Left lung (tissue), 4 donors: ENCODE measurements at regions not wholly inside any gene's neighbourhood (a gene's known extent, or its start where the extent isn't known, plus 50 kb on each side); places are given as distances from the start of the nearest gene placed in this dataset.

Source experiments
- ATAC-seq: fragments of 200-7000 bp; cut with Tn5 transposase; one replicate; pipeline ENCODE4 v1.9.1; 2020; ENCODE audit warnings: moderate library complexity
- DNase-seq, 4 donors: peaks; one replicate each; pipeline ENCODE4 v3.0.0-alpha.2; 2013 to 2020
- H3K27ac ChIP-seq, 2 donors: fragments of 200-600 bp; sonication (generic) in 1 of 2; one replicate each; pipeline versions ENCODE4 v1.5.0 to v1.8.0; 2020 to 2021
- H3K27me3 ChIP-seq, 2 donors: fragments of 200-600 bp; sonication (generic) in 1 of 2; one replicate each; pipeline versions ENCODE4 v1.5.0 to v1.8.0; 2020 to 2021
- H3K36me3 ChIP-seq, 2 donors: fragments of 200-600 bp; sonication (generic) in 1 of 2; one replicate each; pipeline versions ENCODE4 v1.5.0 to v1.8.0; 2020 to 2021
- H3K4me1 ChIP-seq, 2 donors: fragments of 200-600 bp; one replicate each; pipeline ENCODE4 v1.8.0; 2021
- H3K4me3 ChIP-seq, 2 donors: fragments of 200-600 bp; sonication (generic) in 1 of 2; one replicate each; pipeline versions ENCODE4 v1.5.0 to v1.8.0; 2020 to 2021; ENCODE audit warnings: mild to moderate bottlenecking in 1 of 2
- H3K9me3 ChIP-seq, 2 donors: fragments of 200-600 bp; sonication (generic) in 1 of 2; one replicate each; pipeline versions ENCODE4 v1.5.0 to v1.8.0; 2020 to 2021
- intact Hi-C, 2 donors: fragments of 100-400 bp; cut with DNase I; formaldehyde crosslinking; loops; one replicate each; pipeline versions ENCODE4 v1.11.2 to v1.14.2; 2022
- TF ChIP-seq, protein P1 (sequence below), 2 donors: fragments of 200-600 bp; sonication (generic) in 1 of 2; IDR thresholded peaks; one replicate each; pipeline versions ENCODE4 v1.5.0 to v1.8.0; 2021; ENCODE audit warnings: antibody characterized with exemption in 2 of 2
- donor health status: DM: no; HTN: yes; CAD: no.
- donor health status: DM: no; HTN: no; CAD: no.

DNA sequence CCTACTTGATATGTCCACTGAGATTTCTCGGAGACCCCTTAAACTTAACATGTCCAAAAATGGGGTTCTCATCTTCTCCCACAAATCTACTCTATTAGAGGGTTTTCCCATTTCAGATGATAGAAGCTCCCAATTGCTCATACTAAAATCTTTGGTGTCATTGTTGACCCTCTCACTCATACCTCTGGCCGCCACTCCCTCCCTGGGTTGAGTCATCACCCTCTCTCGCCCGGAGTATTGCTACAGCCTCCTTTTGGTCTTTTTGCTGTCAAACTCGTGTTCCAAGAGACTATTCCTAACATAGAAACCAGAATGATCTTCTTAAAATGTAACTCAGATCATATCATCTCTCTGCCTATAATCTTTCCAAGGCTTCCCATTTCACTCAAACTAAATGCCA is 91.0 kb upstream of the GNAQ start:
- intact Hi-C loops = no loop called here
- Histone ChIP-seq H3K27ac (no peak overlapping the region), H3K4me1 (peaks cover 0 to 24% of the 10 kb centered on the region in 2 donors), H3K4me3 (no peak overlapping the region), H3K9me3 (no peaks in the 10 kb centered on the region), H3K27me3 (no peaks in the 10 kb centered on the region), H3K36me3 (no peaks in the 10 kb centered on the region)
- DNase-seq = no peak
- TF ChIP-seq, protein P1, sequence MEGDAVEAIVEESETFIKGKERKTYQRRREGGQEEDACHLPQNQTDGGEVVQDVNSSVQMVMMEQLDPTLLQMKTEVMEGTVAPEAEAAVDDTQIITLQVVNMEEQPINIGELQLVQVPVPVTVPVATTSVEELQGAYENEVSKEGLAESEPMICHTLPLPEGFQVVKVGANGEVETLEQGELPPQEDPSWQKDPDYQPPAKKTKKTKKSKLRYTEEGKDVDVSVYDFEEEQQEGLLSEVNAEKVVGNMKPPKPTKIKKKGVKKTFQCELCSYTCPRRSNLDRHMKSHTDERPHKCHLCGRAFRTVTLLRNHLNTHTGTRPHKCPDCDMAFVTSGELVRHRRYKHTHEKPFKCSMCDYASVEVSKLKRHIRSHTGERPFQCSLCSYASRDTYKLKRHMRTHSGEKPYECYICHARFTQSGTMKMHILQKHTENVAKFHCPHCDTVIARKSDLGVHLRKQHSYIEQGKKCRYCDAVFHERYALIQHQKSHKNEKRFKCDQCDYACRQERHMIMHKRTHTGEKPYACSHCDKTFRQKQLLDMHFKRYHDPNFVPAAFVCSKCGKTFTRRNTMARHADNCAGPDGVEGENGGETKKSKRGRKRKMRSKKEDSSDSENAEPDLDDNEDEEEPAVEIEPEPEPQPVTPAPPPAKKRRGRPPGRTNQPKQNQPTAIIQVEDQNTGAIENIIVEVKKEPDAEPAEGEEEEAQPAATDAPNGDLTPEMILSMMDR (IDR thresholded peaks at IDR 0.05) = no peak
- ATAC-seq = no peak

DNA sequence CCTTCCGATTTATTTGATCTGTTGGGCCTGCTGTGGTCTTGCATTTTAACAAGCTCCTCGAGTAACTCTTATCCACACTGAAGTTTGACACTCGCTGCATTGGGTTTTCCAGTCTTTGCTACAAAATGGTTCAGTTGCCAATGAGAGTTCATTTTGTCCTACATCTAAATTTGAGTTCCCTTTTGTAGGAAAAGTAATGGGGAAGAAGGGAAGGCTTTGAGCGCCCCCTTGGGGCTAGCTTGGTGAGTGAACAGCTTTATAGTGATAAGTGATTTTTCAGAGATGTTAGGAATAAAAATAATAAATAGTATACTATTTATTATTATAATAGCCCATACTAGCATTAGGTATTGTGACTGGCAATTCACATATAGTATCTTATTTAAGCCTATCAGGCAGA is 89.9 kb upstream of the GNAQ start:
- Histone ChIP-seq H3K9me3 (no peaks in the 10 kb centered on the region), H3K4me3 (no peak overlapping the region), H3K36me3 (no peaks in the 10 kb centered on the region), H3K27me3 (no peaks in the 10 kb centered on the region), H3K27ac (no peak overlapping the region), H3K4me1 (peaks cover 0 to 24% of the 10 kb centered on the region in 2 donors)
- ATAC-seq = peak; percentile 79
- intact Hi-C loops = no loop called here
- DNase-seq = peak; percentile 41 to 73 (median 66)
- TF ChIP-seq, protein P1 (IDR thresholded peaks at IDR 0.05) = peak; percentile 56 to 77

DNA sequence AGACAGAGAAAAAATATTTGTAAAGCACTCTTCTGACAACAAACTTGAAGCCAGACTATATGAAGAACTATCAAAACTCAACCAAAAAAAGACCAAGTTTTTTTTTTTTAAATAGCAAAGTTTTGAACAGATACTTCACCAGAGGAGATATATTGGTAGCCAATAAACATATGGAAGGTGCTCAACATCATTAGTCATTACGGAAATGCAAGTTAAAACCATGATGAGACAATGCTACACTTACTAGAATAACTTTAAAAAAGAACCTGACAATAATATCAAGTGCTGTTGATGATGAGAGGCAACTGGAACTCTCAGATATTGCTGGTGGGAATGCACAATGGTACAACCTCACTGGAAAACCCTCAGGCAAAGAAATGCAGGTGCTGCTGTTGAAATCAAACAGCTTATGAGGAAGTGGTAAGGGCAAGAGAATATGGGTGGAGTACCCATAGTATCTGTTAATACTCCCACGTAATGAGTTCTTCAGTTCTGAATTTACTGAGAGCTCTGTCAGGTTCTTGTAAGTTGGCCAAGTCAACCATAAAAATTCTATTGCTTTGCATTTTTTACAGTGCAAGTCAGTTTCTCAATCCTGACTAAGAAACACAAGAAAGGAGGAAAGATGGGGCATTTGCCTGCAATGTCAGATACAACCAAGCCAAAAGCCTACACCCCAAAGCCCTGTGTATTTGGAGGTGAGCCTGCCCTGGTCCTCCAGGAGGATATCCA is 87.3 kb upstream of the GNAQ start:
- DNase-seq (no peak), ATAC-seq (peak; percentile 53)
- TF ChIP-seq, protein P1 (IDR thresholded peaks at IDR 0.05) = no peak

DNA sequence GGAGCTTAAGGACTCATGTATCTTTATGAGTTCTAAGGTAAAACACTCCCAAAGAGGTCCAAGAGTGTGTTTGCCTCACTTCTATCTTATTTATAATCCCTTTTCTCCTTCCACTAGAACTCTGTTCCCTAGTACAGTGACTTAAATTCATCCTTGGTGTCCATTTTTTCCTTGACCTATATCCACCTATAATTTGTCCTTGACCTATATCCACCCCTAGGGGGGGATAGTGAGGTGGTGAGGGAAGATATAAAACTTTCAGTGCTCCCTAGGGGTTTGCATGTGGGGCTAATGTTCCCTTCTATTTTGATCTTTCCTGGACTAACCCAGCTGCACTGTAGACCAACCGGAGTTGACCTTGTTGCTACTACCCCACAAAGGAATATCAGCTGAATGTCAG is 83.5 kb upstream of the GNAQ start:
- TF ChIP-seq, protein P1 (IDR thresholded peaks at IDR 0.05) = no peak
- H3K36me3 ChIP-seq = no peaks in the 10 kb centered on the region
- peak; percentile 44 for ATAC-seq
- H3K27me3 ChIP-seq = no peaks in the 10 kb centered on the region
- no peak for DNase-seq
- H3K9me3 ChIP-seq = no peaks in the 10 kb centered on the region
- no peak overlapping the region for H3K4me3 ChIP-seq
- intact Hi-C loops = no loop called here
- H3K4me1 ChIP-seq = peaks cover 0 to 10% of the 10 kb centered on the region in 2 donors
- H3K27ac ChIP-seq = no peak overlapping the region

More for the DNA sequence above, 87.3 kb upstream of the GNAQ start:
- H3K4me1 ChIP-seq = peaks cover 0 to 24% of the 10 kb centered on the region in 2 donors
- peak overlapping the region in 1 of 2 donors; percentile 64 for H3K27ac ChIP-seq
- H3K4me3 ChIP-seq = no peak overlapping the region
- intact Hi-C loops = no loop called here
- H3K9me3 ChIP-seq = no peaks in the 10 kb centered on the region
- H3K27me3 ChIP-seq = no peaks in the 10 kb centered on the region
- H3K36me3 ChIP-seq = no peaks in the 10 kb centered on the region

DNA sequence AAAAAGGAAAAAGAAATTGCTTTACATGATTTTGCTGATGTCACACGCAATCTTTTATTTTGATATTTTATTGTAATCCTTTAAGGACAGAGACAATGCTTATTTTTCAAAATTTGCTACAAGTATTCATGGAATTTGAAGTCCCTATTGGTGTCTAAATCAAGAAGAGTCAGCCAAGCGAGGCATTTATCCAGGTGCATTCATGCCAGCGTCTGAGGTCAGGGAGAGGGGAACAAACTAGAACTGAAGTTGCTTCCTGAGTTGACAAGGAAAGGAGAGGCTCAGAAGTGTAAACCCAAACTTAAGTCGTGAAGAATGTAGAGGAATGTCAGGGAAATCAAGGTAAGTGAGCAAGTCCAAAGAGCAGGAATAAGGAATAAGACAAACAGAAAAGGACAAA is 83.0 kb upstream of the GNAQ start:
- intact Hi-C loops = no loop called here
- peaks cover 0 to 5% of the 10 kb centered on the region in 2 donors for H3K4me1 ChIP-seq
- H3K9me3 ChIP-seq = no peaks in the 10 kb centered on the region
- H3K36me3 ChIP-seq = no peaks in the 10 kb centered on the region
- ATAC-seq (no peak), DNase-seq (no peak)
- H3K27me3 ChIP-seq = no peaks in the 10 kb centered on the region
- TF ChIP-seq, protein P1 (IDR thresholded peaks at IDR 0.05) = no peak
- H3K4me3 ChIP-seq = no peak overlapping the region
- H3K27ac ChIP-seq = no peak overlapping the region
